ENCODE measurements at regions not wholly inside any gene's neighbourhood (a gene's known extent, or its start where the extent isn't known, plus 50 kb on each side); places are given as distances from the start of the nearest gene placed in this dataset.

DNA sequence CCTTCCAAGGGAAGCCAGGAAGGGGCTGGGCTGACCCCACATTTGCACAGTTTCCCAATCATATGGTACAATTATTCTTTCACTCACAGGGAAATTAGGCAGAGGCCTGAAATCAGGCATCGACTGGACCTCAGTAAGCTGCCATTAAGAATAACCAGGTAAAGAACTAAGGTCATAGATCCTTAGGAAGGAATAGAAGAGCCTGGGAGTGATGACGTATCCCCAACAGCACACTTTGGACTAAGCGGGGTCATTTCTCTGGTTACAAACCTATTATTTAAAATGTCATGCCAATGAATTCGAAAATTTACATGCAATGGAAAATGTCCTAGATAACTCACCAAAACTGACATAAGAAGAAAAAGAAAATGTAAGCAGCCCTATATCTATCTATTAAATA lies 118.2 kb downstream of the BRD1 start:
- in situ Hi-C loops (cut with MboI; ENCODE audit: low sequenced_read_pairs), result no loop called here
- no peak for ATAC-seq (ENCODE audit: low read depth)
- no TSS peak for BruUV-seq (replicated peaks)

More for the DNA sequence above, 118.2 kb downstream of the BRD1 start:
- Histone ChIP-seq H3K14ac (replicated peaks; ENCODE audit: low read depth, low read length) (no peak overlapping the region), H2BK15ac (ENCODE audit: low read depth, low read length) (no peak overlapping the region), H2AK5ac (ENCODE audit: low read depth, low read length) (no peak overlapping the region), H2BK20ac (ENCODE audit: low read depth, low read length) (no peak overlapping the region), H3K18ac (ENCODE audit: low read depth, low read length) (no peak overlapping the region), H4K91ac (ENCODE audit: insufficient read depth, low read depth, low read length) (no peak overlapping the region), H3K23ac (ENCODE audit: low read depth, low read length) (no peak overlapping the region), H3K9me3 (ENCODE audit: control insufficient read depth, insufficient read depth, low read length) (peaks cover 2% of the 10 kb centered on the region; the same call in 1 of the 2 replicates), H3K79me1 (ENCODE audit: low read depth in 1 of 2, low read length in 2 of 2) (no peaks in the 10 kb centered on the region), H2BK120ac (ENCODE audit: low read depth, low read length) (no peak overlapping the region), H4K20me1 (ENCODE audit: insufficient read depth, low read length) (no peaks in the 10 kb centered on the region), H3K56ac (ENCODE audit: extremely low read depth, insufficient read depth, low read length) (no peak overlapping the region), H4K5ac (ENCODE audit: low read depth, low read length) (no peak overlapping the region), H3K4me2 (ENCODE audit: low read depth, low read length) (no peak overlapping the region), H3K4me3 (ENCODE audit: insufficient read depth, low read depth, low read length) (no peak overlapping the region), H3K4ac (ENCODE audit: low read depth, low read length) (no peak overlapping the region), H2BK5ac (ENCODE audit: low read depth, low read length, poor library complexity, severe bottlenecking) (no peak overlapping the region), H3K36me3 (ENCODE audit: control insufficient read depth, insufficient read depth, low read length) (no peaks in the 10 kb centered on the region), H3K27ac (ENCODE audit: insufficient read depth, low read length) (no peak overlapping the region), H2AFZ (replicated peaks; ENCODE audit: low read length, poor library complexity) (no peak overlapping the region), H2AK9ac (replicated peaks; ENCODE audit: low read depth, low read length, poor library complexity) (no peak overlapping the region), H3K4me1 (ENCODE audit: control insufficient read depth, insufficient read depth, low read length) (no peaks in the 10 kb centered on the region), H3K9me1 (ENCODE audit: insufficient read depth, low read length) (no peaks in the 10 kb centered on the region), H3K27me3 (ENCODE audit: control insufficient read depth, insufficient read depth, low read length) (peaks cover 4% of the 10 kb centered on the region; the same call in 1 of the 2 replicates), H4K8ac (ENCODE audit: low read depth in 2 of 2, low read length in 2 of 2) (no peak overlapping the region), H3K9ac (ENCODE audit: low read depth, low read length) (no peak overlapping the region)
- WGBS, 2 experiments (ENCODE audit: extremely low coverage in 2 of 2, insufficient read length in 1 of 2), result no CpG with 5 or more reads among the region's 4 CpGs
- intact Hi-C loops (cut with micrococcal nuclease) (no loop called here), dilution Hi-C loops (cut with HindIII; ENCODE audit: low sequenced_read_pairs, unreplicated experiment) (no loop called here)
- no peak for TF ChIP-seq FOS (IDR thresholded peaks at IDR 0.05; ENCODE audit: low read depth, low read length)
- no peak for TF ChIP-seq CHD1 (IDR thresholded peaks at IDR 0.05; ENCODE audit: low read depth, low read length)
- no peak for TF ChIP-seq CTCF (conservative IDR thresholded peaks at IDR 0.05; ENCODE audit: low read depth, low read length)
- TF ChIP-seq MXI1 (IDR thresholded peaks at IDR 0.05; ENCODE audit: borderline replicate concordance, low read depth, low read length), result no peak
- TF ChIP-seq, protein P1, sequence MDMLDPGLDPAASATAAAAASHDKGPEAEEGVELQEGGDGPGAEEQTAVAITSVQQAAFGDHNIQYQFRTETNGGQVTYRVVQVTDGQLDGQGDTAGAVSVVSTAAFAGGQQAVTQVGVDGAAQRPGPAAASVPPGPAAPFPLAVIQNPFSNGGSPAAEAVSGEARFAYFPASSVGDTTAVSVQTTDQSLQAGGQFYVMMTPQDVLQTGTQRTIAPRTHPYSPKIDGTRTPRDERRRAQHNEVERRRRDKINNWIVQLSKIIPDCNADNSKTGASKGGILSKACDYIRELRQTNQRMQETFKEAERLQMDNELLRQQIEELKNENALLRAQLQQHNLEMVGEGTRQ (IDR thresholded peaks at IDR 0.05; ENCODE audit: low read depth, low read length), result no peak
- no peak for TF ChIP-seq POLR2A (IDR thresholded peaks at IDR 0.05; ENCODE audit: low read depth, low read length)
- no peak for TF ChIP-seq RAD21 (IDR thresholded peaks at IDR 0.05; ENCODE audit: low read length)
- no peak for TF ChIP-seq NFE2L2 (IDR thresholded peaks at IDR 0.05; ENCODE audit: low read depth, low read length)
- TF ChIP-seq RCOR1 (IDR thresholded peaks at IDR 0.05; ENCODE audit: insufficient replicate concordance, low read length), result no peak
- ChIA-PET CTCF (no interaction called here), POLR2A (ENCODE audit: unreplicated experiment) (no interaction called here)
- no peak for DNase-seq

Measured in IMR-90 (cell line).